NCI-H460 (cell line): ENCODE measurements at regions not wholly inside any gene's neighbourhood (a gene's known extent, or its start where the extent isn't known, plus 50 kb on each side); places are given as distances from the start of the nearest gene placed in this dataset.

Experiments used
- DNase-seq: peaks from one replicate; pipeline ENCODE4 v3.0.0-alpha.2; 2016; ENCODE audit warnings: low read depth; ENCODE audit errors: extremely low read depth
- small RNA-seq, 2 experiments: library from RNA; depleted of rRNA; stranded (forward); fragments of <200 nt; gene quantifications; one replicate each; pipeline ENCODE3, GENCODE V24; 2014

GRCh38 chr10:31586723-31587638 lies 268.0 kb downstream of the ZEB1 start:
- DNase-seq, result no peak

- DNase-seq, result no peak
Observed at GRCh38 chr10:31584876-31585275, 265.9 kb downstream of the ZEB1 start.

- no peak for DNase-seq
Observed at GRCh38 chr10:31584098-31584631, 265.1 kb downstream of the ZEB1 start.

GRCh38 chr10:31583293-31583692 lies 264.3 kb downstream of the ZEB1 start:
- DNase-seq, result no peak

GRCh38 chr10:31582365-31583052 lies 263.5 kb downstream of the ZEB1 start:
- no peak for DNase-seq

- no peak for DNase-seq
Observed at GRCh38 chr10:31581741-31582323, 262.8 kb downstream of the ZEB1 start.

GRCh38 chr10:31580646-31581045 lies 261.6 kb downstream of the ZEB1 start:
- no peak for DNase-seq

Small RNA genes in the stretch of these regions (small RNA-seq; reads per million reads assigned to genes)
- gene AL161935.2, result 0 reads per million in 2 experiments
